MM.1S (cell line): ENCODE measurements at regions not wholly inside any gene's neighbourhood (a gene's known extent, or its start where the extent isn't known, plus 50 kb on each side); places are given as distances from the start of the nearest gene placed in this dataset.

Source experiments
- CTCF ChIP-seq: fragments of 300-600 bp; sonication (generic); IDR thresholded peaks from 2 replicates; pipeline ENCODE4 v1.5.1; 2016; ENCODE audit warnings: antibody characterized with exemption, low read length, mixed read lengths
- EZH2phosphoT487 ChIP-seq: fragments of 300-600 bp; sonication (generic); IDR thresholded peaks from 2 replicates; pipeline ENCODE4 v1.6.1; 2018; ENCODE audit warnings: antibody characterized with exemption, low read length

- peak; percentile 8; the same call in 1 of the 2 replicates for TF ChIP-seq CTCF
- no peak for TF ChIP-seq EZH2phosphoT487
Observed at GRCh38 chr6:50381099-50381415, 331.3 kb upstream of the DEFB112 start.
